Liver (tissue), 3 donors: ENCODE measurements at regions not wholly inside any gene's neighbourhood (a gene's known extent, or its start where the extent isn't known, plus 50 kb on each side); places are given as distances from the start of the nearest gene placed in this dataset.

Source experiments
- ATF3 ChIP-seq: IDR thresholded peaks from 2 replicates; pipeline ENCODE4 v1.6.1; 2016; ENCODE audit warnings: antibody characterized with exemption
- EGR1 ChIP-seq, 2 donors: IDR thresholded peaks; 2 replicates each; pipeline ENCODE4 v1.6.1; 2016 to 2018; ENCODE audit warnings: antibody characterized with exemption in 2 of 2, low read depth in 2 of 2
- FOXA1 ChIP-seq: IDR thresholded peaks from 2 replicates; pipeline ENCODE4 v1.6.1; 2016; ENCODE audit warnings: antibody characterized with exemption
- GABPA ChIP-seq, 2 donors: IDR thresholded peaks in 1 of 2; conservative IDR thresholded peaks in 1 of 2; 2 replicates each; pipeline ENCODE4 v1.6.1; 2016; ENCODE audit warnings: antibody characterized with exemption in 2 of 2, mild to moderate bottlenecking in 1 of 2, moderate library complexity in 1 of 2
- RAD21 ChIP-seq, 2 donors: IDR thresholded peaks; 2 replicates each; pipeline ENCODE4 v1.6.1; 2016; ENCODE audit warnings: antibody characterized with exemption in 2 of 2, mild to moderate bottlenecking in 2 of 2
- REST ChIP-seq: IDR thresholded peaks from 2 replicates; pipeline ENCODE4 v1.6.1; 2016; ENCODE audit warnings: antibody characterized with exemption, mild to moderate bottlenecking
- RXRA ChIP-seq, 2 donors: IDR thresholded peaks; 2 replicates each; pipeline ENCODE4 v1.6.1; 2017 to 2018; ENCODE audit warnings: antibody characterized with exemption in 2 of 2, mild to moderate bottlenecking in 1 of 2
- SP1 ChIP-seq: IDR thresholded peaks from 2 replicates; pipeline ENCODE4 v1.6.1; 2018; ENCODE audit warnings: antibody characterized with exemption, mild to moderate bottlenecking
- TAF1 ChIP-seq: conservative IDR thresholded peaks from 2 replicates; pipeline ENCODE4 v1.6.1; 2016; ENCODE audit warnings: antibody characterized with exemption, mild to moderate bottlenecking
- YY1 ChIP-seq: IDR thresholded peaks from 2 replicates; pipeline ENCODE4 v1.6.1; 2016; ENCODE audit warnings: antibody characterized with exemption, mild to moderate bottlenecking
- TF ChIP-seq, protein P1 (sequence below): fragments of 150-350 bp; IDR thresholded peaks from 2 replicates; pipeline ENCODE4 v1.5.1; 2017; ENCODE audit warnings: improper control_type of control experiment, low read depth, low read length; ENCODE audit not compliant: missing input control
- TF ChIP-seq, protein P2 (sequence below): IDR thresholded peaks from 2 replicates; pipeline ENCODE4 v1.6.1; 2016; ENCODE audit warnings: antibody characterized with exemption
- donor health status: healthy.
- donor health status: healthy.

DNA sequence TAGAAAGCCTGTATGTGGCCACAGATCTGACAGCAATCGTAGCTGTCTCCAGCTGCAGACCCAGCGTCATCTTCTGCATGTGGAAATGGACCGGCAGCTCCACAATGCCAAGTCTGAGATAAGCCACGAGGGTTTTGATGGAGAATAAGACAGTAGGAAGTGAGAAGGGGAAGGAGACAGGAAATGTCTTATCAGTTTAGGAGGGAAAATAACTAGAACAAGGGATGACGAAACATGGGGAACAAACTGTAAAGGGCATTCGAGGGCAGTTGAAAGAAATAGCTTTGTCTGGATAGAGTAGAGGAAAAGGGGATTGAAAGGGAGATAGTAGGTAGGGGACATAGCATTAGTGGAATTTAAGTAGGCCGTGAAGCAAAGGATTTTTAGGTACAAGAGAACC is 74.0 kb upstream of the CTTNBP2NL start:
- TF ChIP-seq, protein P1, sequence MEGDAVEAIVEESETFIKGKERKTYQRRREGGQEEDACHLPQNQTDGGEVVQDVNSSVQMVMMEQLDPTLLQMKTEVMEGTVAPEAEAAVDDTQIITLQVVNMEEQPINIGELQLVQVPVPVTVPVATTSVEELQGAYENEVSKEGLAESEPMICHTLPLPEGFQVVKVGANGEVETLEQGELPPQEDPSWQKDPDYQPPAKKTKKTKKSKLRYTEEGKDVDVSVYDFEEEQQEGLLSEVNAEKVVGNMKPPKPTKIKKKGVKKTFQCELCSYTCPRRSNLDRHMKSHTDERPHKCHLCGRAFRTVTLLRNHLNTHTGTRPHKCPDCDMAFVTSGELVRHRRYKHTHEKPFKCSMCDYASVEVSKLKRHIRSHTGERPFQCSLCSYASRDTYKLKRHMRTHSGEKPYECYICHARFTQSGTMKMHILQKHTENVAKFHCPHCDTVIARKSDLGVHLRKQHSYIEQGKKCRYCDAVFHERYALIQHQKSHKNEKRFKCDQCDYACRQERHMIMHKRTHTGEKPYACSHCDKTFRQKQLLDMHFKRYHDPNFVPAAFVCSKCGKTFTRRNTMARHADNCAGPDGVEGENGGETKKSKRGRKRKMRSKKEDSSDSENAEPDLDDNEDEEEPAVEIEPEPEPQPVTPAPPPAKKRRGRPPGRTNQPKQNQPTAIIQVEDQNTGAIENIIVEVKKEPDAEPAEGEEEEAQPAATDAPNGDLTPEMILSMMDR = no peak
- TF ChIP-seq RAD21 (IDR thresholded peaks at IDR 0.05) (no peak), EGR1 (IDR thresholded peaks at IDR 0.05; ENCODE audit: low read depth in 2 of 2) (no peak), ATF3 (no peak), REST (no peak), FOXA1 (no peak), SP1 (no peak), RXRA (IDR thresholded peaks at IDR 0.05) (no peak), YY1 (no peak), GABPA (IDR thresholded peaks at IDR 0.05 in 1 of 2, conservative IDR thresholded peaks at IDR 0.05 in 1 of 2) (no peak), TAF1 (no peak)
- TF ChIP-seq, protein P2, sequence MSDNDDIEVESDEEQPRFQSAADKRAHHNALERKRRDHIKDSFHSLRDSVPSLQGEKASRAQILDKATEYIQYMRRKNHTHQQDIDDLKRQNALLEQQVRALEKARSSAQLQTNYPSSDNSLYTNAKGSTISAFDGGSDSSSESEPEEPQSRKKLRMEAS = no peak
